AG04450 (cell line): ENCODE measurements at regions not wholly inside any gene's neighbourhood (a gene's known extent, or its start where the extent isn't known, plus 50 kb on each side); places are given as distances from the start of the nearest gene placed in this dataset.
"Not testable (repeated sequence)": the region's sequence is repeated elsewhere in the genome, so short reads cannot be mapped to it uniquely, and the experiment has no call there.

ENCODE experiments used
- CTCF ChIA-PET: fragments of 300-600, 350-600 bp; formaldehyde crosslinking; extraction: SDS; loops from one replicate; lab custom pipeline; 2022; ENCODE audit warnings: antibody characterized with exemption, inconsistent platforms; lab: Charles Lee
- POLR2A ChIA-PET: fragments of 350-600 bp; formaldehyde crosslinking; extraction: SDS; loops from one replicate; lab custom pipeline; 2021; ENCODE audit warnings: antibody characterized with exemption, inconsistent platforms; lab: Yijun Ruan, JAX
- DNase-seq: peaks from one replicate; pipeline ENCODE4 v3.0.0-alpha.2; 2011; ENCODE audit warnings: low read depth, low spot score
- H3K27ac ChIP-seq: one replicate; pipeline ENCODE4 v1.5.1; 2012; ENCODE audit warnings: low read depth, low read length, control low read depth
- H3K27me3 ChIP-seq: one replicate; pipeline ENCODE4 v1.6.0; 2012; ENCODE audit warnings: low read length; ENCODE audit not compliant: control insufficient read depth, insufficient read depth
- H3K4me3 ChIP-seq: 2 replicates; pipeline ENCODE4 v1.5.1; 2011; ENCODE audit warnings: mild to moderate bottlenecking, low read depth, low read length, control low read depth
- H3K9me3 ChIP-seq: 2 replicates; pipeline ENCODE4 v1.5.1; 2012; ENCODE audit warnings: low read length; ENCODE audit not compliant: control insufficient read depth, insufficient read depth
- CTCF ChIP-seq: IDR thresholded peaks from 2 replicates; pipeline ENCODE4 v1.5.1; 2011; ENCODE audit warnings: low read depth, low read length, control low read depth, inconsistent platforms

GRCh38 chr7:127477295-127478023, 85.0 kb upstream of the ZNF800 start:
- ChIA-PET POLR2A (no interaction called here), CTCF (no interaction called here)
- DNase-seq, result no peak
- H3K9me3 ChIP-seq, result no peaks in the 10 kb centered on the region
- H3K27me3 ChIP-seq, result peaks cover 2% of the 10 kb centered on the region
- TF ChIP-seq CTCF, result no peak
- no peak overlapping the region for H3K27ac ChIP-seq
- H3K4me3 ChIP-seq, result no peak overlapping the region

GRCh38 chr7:127476618-127477017, 84.1 kb upstream of the ZNF800 start:
- Histone ChIP-seq H3K27ac (no peak overlapping the region), H3K27me3 (peaks cover 2% of the 10 kb centered on the region), H3K4me3 (no peak overlapping the region), H3K9me3 (no peaks in the 10 kb centered on the region)
- no peak for TF ChIP-seq CTCF
- CTCF ChIA-PET, result no interaction called here
- POLR2A ChIA-PET, result no interaction called here
- no peak for DNase-seq

GRCh38 chr7:127474457-127474856, 81.9 kb upstream of the ZNF800 start:
- ChIA-PET POLR2A (no interaction called here), CTCF (no interaction called here)
- Histone ChIP-seq H3K4me3 (no peak overlapping the region), H3K27me3 (peaks cover 2% of the 10 kb centered on the region), H3K27ac (no peak overlapping the region), H3K9me3 (no peaks in the 10 kb centered on the region)
- TF ChIP-seq CTCF, result no peak
- no peak for DNase-seq

GRCh38 chr7:127473409-127473808, 80.9 kb upstream of the ZNF800 start:
- ChIA-PET CTCF (no interaction called here), POLR2A (no interaction called here)
- H3K27me3 ChIP-seq, result peaks cover 2% of the 10 kb centered on the region
- TF ChIP-seq CTCF, result no peak
- H3K9me3 ChIP-seq, result no peaks in the 10 kb centered on the region
- H3K4me3 ChIP-seq, result no peak overlapping the region
- H3K27ac ChIP-seq, result no peak overlapping the region
- DNase-seq, result no peak

- ChIA-PET CTCF (no interaction called here), POLR2A (no interaction called here)
- Histone ChIP-seq H3K27me3 (no peaks in the 10 kb centered on the region), H3K27ac (no peak overlapping the region), H3K4me3 (no peak overlapping the region), H3K9me3 (no peaks in the 10 kb centered on the region)
- DNase-seq, result no peak
- no peak for TF ChIP-seq CTCF
Measured at GRCh38 chr7:127460077-127460476, 67.6 kb upstream of the ZNF800 start.

- POLR2A ChIA-PET, result not testable (repeated sequence)
Measured at GRCh38 chr7:127451258-127451657, 58.8 kb upstream of the ZNF800 start.

More at GRCh38 chr7:127451258-127451657, 58.8 kb upstream of the ZNF800 start:
- H3K27ac ChIP-seq, H3K4me3 ChIP-seq, H3K27me3 ChIP-seq, CTCF ChIA-PET, DNase-seq: not testable (repeated sequence)
- H3K9me3 ChIP-seq, result peaks cover 11% of the 10 kb centered on the region
